ENCODE measurements at regions not wholly inside any gene's neighbourhood (a gene's known extent, or its start where the extent isn't known, plus 50 kb on each side); places are given as distances from the start of the nearest gene placed in this dataset.

GRCh38 chr18:64330931-64331330, 182.0 kb upstream of the LINC00305 start:
- Histone ChIP-seq H2BK5ac (ENCODE audit: insufficient read length, low read length) (peak overlapping the region; percentile 37), H4K91ac (ENCODE audit: insufficient read length, low read depth, low read length) (no peak overlapping the region), H2BK20ac (ENCODE audit: low read depth, low read length, poor library complexity, severe bottlenecking) (no peak overlapping the region), H4K5ac (ENCODE audit: insufficient read length, low read depth, low read length) (no peak overlapping the region), H2BK12ac (ENCODE audit: insufficient read length, low read depth, low read length) (no peak overlapping the region), H2AK5ac (ENCODE audit: insufficient read length, low read length) (no peak overlapping the region), H3K79me1 (ENCODE audit: insufficient read depth, low read depth, low read length, poor library complexity, severe bottlenecking) (no peaks in the 10 kb centered on the region), H3K4me2 (ENCODE audit: insufficient read depth, insufficient read length, low read length) (no peak overlapping the region), H3K9ac (ENCODE audit: extremely low read depth, insufficient read length, low read length) (no peak overlapping the region), H3K4me1 (ENCODE audit: insufficient read depth, low read length) (peaks cover 2% of the 10 kb centered on the region; the same call in 1 of the 2 replicates), H2BK120ac (ENCODE audit: low read depth, low read length, poor library complexity, severe bottlenecking) (no peak overlapping the region), H3T11ph (ENCODE audit: low read length) (no peak overlapping the region), H4K8ac (replicated peaks; ENCODE audit: insufficient read length, low read depth, low read length) (no peak overlapping the region), H3K27me3 (ENCODE audit: insufficient read depth, low read length) (no peaks in the 10 kb centered on the region), H3K23me2 (ENCODE audit: insufficient read length, low read depth, low read length, poor library complexity, severe bottlenecking) (no peaks in the 10 kb centered on the region), H3K79me2 (ENCODE audit: insufficient read depth, low read length) (no peaks in the 10 kb centered on the region), H2AFZ (ENCODE audit: low read length) (no peak overlapping the region), H2BK15ac (ENCODE audit: low read depth, low read length) (no peak overlapping the region), H3K56ac (ENCODE audit: insufficient read length, low read depth, low read length) (no peak overlapping the region), H4K20me1 (ENCODE audit: control insufficient read depth, insufficient read depth, insufficient read length) (no peaks in the 10 kb centered on the region), H3K18ac (ENCODE audit: insufficient read length, low read depth, low read length) (no peak overlapping the region), H3K14ac (ENCODE audit: insufficient read depth, low read length) (no peak overlapping the region), H3K4ac (ENCODE audit: low read depth, low read length) (no peak overlapping the region), H3K9me3 (ENCODE audit: control insufficient read depth, low read depth, low read length) (no peaks in the 10 kb centered on the region), H3K27ac (ENCODE audit: insufficient read length, low read depth, low read length) (no peak overlapping the region), H3K23ac (ENCODE audit: insufficient read length, low read depth, low read length) (no peak overlapping the region)
- Mint-ChIP-seq H3K27ac (no peak overlapping the region), H3K9me3 (no peaks in the 10 kb centered on the region), H3K4me1 (peaks cover 13 to 24% of the 10 kb centered on the region in 2 experiments), H3K4me3 (no peak overlapping the region), H3K27me3 (ENCODE audit: low read depth) (no peaks in the 10 kb centered on the region; the same call in 1 of the 2 replicates), H3K36me3 (ENCODE audit: insufficient read depth in 1 of 3, low read depth in 3 of 3) (peaks cover 0 to 6% (median 2%) of the 10 kb centered on the region in 3 experiments; a peak in 1 of 7 replicates)
- WGBS (ENCODE audit: extremely low coverage, insufficient read length, low lambda C conversion rate): no CpG with 5 or more reads among the region's 6 CpGs
- TF ChIP-seq, protein P1, sequence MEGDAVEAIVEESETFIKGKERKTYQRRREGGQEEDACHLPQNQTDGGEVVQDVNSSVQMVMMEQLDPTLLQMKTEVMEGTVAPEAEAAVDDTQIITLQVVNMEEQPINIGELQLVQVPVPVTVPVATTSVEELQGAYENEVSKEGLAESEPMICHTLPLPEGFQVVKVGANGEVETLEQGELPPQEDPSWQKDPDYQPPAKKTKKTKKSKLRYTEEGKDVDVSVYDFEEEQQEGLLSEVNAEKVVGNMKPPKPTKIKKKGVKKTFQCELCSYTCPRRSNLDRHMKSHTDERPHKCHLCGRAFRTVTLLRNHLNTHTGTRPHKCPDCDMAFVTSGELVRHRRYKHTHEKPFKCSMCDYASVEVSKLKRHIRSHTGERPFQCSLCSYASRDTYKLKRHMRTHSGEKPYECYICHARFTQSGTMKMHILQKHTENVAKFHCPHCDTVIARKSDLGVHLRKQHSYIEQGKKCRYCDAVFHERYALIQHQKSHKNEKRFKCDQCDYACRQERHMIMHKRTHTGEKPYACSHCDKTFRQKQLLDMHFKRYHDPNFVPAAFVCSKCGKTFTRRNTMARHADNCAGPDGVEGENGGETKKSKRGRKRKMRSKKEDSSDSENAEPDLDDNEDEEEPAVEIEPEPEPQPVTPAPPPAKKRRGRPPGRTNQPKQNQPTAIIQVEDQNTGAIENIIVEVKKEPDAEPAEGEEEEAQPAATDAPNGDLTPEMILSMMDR (conservative IDR thresholded peaks at IDR 0.05): no peak
- no peak for DNase-seq
